SW480 (cell line): ENCODE measurements at regions not wholly inside any gene's neighbourhood (a gene's known extent, or its start where the extent isn't known, plus 50 kb on each side); places are given as distances from the start of the nearest gene placed in this dataset.
"Not testable (repeated sequence)": the region's sequence is repeated elsewhere in the genome, so short reads cannot be mapped to it uniquely, and the experiment has no call there.

Experiments used
- DNase-seq: peaks from one replicate; pipeline ENCODE4 v3.0.0-alpha.2; 2016; ENCODE audit warnings: low spot score

GRCh38 chr6:93183531-93183972 is 235.8 kb downstream of the EPHA7 start:
- no peak for DNase-seq

- DNase-seq = no peak
Measured at GRCh38 chr6:93182938-93183479, 236.3 kb downstream of the EPHA7 start.

DNA sequence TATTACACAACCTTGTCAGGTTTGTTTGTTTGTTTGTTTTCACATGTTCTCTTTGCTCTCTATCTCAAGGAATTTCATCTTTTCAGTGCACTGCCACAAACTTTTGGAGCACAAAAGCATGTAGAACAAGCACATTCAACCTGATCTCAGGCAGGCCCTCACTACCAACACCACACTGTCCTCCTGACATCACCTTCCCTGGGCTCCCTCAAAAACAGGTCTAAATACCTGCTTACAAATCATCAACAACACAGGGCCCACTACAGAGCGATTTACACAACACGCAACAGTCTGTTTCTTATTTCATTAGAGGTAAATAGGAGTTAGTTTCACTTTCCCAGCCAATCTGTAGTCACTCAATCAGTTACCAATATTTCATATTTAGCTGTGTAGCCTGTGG is 241.4 kb downstream of the EPHA7 start:
- DNase-seq = no peak

GRCh38 chr6:93177438-93177837 is 241.9 kb downstream of the EPHA7 start:
- DNase-seq = no peak

- DNase-seq = no peak
Measured at GRCh38 chr6:93176070-93176469, 243.3 kb downstream of the EPHA7 start.

DNA sequence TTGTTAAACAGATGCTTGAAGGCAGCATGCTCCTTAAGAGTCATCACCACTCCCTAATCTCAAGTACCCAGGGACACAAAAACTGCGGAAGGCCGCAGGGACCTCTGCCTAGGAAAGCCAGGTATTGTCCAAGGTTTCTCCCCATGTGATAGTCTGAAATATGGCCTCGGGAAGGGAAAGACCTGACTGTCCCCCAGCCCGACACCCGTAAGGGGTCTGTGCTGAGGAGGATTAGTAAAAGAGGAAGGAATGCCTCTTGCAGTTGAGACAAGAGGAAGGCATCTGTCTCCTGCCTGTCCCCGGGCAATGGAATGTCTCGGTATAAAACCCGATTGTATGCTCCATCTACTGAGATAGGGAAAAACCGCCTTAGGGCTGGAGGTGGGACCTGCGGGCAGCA is 245.8 kb downstream of the EPHA7 start:
- DNase-seq = not testable (repeated sequence)

DNA sequence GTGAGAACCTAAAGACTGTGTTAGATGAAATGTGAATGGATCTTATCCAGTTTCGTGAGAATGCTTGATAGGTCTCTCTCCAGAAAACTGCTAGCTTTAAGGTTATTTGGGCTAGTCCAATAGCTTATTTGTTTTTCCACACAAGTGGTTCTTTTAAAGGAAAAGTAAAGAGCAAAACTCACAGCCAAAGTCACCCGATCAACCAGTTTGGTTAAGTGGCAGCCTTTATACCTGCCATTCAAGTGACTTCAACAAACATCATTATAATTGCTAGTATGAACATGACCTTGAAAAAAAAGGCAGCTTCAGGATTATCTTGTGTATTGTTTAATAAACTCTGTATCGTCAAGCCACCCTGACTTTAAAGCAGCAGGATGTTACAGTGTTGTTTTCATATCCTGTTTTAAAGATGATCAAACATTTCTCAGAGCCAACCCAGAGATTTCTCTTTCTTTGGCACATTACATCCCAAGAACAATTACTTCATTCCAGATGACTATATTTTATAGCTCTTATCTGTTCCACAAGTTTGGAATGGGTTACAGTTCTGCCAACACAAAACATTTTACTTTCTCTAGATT is 253.4 kb downstream of the EPHA7 start:
- DNase-seq = no peak

DNA sequence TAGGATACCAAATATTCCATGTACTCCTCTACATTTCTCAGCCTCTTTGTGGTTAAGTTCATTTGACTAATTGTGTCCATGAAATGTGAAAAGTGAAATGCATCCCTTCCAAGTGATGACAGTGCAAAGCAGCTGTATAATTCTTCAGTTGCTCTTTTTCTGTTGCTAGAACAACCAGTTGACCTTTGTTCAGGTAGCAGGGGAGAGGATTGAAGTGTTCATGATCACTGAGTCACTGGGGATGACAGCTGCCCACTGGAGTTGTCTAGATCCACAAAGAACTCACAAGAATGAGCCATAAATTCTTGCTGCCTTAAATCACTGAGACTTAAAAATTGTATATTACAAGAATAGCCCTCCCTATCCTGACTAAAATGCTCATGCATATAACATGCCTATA is 254.6 kb downstream of the EPHA7 start:
- DNase-seq = peak; percentile 2

DNA sequence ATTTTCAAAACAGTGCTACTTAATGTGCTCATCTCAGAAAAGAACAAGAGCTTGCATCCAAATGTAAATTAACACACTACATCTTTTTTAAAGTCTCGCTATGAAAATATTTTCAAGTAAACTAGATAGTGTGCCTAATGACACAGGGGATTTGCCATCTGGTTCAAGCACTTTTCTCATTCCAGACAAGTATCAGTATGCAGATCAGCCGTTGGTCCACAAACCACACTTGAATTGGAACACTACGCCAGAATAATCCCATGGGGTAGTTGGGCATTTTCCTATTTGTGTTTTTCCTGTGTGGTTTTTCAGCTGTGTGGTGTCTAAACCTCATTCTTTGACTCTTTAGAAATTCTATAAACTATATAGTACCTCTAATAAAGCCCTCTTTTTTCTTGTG is 256.2 kb downstream of the EPHA7 start:
- DNase-seq = no peak

DNA sequence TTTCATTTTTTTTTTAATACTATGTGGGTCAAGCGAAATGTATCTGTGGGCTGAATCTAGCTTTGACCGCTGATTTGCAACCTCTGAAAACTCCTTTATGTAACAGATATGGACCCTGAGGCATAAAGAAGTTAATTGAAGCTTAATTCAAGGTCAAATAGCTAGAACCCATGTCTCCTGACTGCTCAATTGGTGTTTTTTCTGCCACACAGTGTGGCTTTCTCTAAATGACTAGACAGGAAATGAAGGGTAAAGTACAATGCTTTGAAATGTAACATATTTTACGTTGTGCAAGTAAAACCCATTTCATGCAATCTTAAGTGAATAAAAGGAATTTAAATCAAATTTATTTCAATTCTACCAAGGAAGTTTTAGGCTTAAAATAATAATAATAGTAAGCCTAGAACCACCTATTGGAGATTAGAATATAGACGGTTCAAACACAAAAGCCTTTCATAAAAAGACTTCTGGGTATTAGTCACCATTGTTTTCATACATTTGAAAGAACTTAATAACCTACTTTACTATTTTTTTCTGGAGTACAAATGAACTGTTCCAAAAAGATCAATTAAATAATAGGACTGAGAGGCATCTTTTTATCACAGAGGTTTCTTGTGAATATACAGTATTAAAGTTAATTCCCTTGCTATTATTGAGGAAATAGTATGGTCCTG is 279.8 kb downstream of the EPHA7 start:
- DNase-seq = no peak

DNA sequence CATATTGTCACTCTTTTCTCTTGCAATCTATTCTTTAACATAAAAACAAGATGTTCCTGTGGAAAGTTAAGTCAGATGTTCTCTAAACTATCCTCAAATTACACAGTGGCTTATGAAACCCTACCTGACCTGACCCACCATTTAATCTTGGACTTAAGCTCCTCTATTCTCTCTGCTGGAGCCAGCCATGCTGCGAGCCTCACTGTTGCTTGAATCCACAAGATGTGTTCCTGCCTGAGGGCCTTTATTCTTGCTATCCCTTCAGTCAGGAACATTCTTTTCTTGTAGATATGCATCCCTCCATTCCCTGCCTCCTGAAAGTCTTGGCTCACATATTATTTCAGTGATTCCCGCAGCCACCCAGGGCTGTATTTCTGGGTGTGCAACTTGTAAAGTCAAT is 283.2 kb downstream of the EPHA7 start:
- DNase-seq = no peak

DNA sequence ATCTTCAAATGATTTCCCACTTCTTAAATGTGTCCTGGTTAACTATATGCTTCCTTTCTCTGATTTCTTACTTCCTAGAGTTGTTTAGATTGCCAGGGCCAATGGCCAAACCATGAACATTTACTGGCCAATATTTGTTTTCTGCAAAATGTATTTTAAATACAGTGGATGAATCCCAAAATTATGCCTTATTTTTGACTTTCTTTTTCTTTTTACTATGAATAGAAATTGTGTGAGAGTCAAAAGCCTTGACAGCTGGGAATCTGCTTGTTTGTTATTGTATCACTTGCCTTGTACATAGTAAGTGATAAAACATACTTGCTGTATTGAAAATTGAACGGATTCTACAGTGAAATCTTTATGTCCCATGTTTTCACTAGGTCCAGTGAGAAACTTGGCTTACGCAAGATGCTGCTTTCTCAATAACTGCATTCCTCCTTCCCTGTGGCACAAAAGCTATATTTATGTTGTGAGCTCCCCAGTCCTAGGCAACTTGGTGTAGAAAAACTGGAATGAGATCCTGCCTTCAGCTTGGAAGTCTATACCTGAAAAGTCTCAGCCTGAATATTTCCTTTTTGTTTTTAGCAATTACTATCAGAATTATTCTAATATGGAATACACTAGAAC is 295.2 kb downstream of the EPHA7 start:
- no peak for DNase-seq

DNA sequence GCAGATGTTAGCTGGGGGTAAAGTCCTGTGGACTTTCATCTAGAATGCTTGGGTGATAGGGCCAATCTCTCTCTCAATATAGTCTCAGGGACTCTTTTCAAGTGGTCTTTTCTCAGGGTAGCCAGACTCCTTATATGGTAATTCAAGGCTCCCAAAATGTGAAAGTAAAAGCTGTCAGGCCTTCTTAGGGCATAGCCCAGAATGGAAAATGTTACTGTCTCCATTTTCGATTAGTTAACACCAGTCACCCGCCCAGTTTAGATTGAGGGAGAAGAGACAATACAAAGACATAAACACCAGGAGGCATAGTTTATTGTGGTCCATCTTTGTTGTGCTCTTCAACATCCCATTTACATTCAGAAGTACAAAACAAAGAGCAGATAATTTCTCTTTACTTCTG is 295.8 kb downstream of the EPHA7 start:
- no peak for DNase-seq

DNA sequence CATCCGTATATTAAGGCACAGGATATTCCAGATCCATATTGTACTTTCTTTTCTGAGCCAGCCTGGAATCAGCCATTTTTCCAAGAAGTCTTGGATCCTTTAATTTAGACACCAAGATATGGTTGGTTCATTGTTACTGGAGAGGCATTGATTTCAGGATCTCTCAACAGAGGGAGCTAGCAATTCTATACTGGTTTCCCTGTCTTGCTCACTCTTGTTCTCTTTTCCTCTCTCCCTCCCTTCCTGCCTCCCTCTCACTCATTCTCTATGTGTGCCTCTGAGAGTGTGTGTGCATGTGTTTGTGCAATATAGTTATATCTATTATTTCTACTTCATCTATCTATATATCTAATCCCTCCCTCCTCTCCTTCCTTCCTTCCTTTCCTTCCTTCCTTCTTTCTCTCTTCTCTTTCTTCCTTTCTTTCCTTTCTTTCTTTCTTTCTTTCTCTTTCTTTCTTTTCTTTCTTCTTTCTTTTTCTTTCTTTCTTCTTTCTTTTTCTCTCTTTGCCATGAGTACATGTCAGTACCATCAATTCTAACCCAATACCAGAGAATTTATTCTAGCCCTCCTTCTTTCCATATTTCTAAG is 299.1 kb downstream of the EPHA7 start:
- DNase-seq = no peak

DNA sequence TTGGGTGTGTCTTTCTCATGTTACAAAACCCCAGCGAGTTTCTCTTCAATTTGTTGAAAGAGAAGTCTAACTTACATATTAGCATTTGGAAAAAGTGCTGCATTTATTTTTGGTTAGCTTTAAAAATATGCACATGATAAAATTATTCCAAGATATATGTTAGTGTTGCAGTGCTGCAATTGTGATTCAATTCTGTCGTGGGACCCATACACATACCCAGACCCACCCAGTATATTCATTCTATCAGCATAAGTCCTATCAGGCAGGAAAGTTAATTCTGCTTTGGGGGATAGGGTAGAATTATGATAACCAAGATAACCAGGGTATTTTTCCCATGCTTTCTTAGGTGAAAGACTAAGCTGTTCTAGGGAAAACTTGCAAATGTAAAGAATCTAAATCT is 313.5 kb downstream of the EPHA7 start:
- DNase-seq = no peak

- DNase-seq = no peak
Measured at GRCh38 chr6:93105017-93105416, 314.3 kb downstream of the EPHA7 start.

- DNase-seq = no peak
Measured at GRCh38 chr6:93104195-93104817, 315.1 kb downstream of the EPHA7 start.

GRCh38 chr6:93088621-93089501 is 330.5 kb downstream of the EPHA7 start:
- DNase-seq = no peak

DNA sequence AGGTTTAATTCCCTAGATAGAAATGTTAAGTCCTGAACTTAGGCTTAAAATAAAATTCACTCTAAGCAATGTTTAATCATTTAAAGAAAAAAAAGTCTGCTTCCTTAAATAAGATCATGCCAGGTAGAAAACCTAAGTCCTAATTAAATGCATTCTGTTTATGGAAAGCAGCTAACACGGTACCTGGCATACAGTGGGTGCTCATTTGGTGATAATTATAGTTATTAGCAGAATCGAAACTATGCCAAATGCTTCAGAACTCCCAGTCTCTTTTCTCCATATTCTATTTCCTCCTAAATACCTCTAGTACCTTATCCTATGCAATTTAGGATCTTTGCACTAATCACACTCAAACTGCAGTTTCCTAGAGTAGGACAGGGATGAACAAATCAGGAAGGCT is 331.8 kb downstream of the EPHA7 start:
- no peak for DNase-seq

DNA sequence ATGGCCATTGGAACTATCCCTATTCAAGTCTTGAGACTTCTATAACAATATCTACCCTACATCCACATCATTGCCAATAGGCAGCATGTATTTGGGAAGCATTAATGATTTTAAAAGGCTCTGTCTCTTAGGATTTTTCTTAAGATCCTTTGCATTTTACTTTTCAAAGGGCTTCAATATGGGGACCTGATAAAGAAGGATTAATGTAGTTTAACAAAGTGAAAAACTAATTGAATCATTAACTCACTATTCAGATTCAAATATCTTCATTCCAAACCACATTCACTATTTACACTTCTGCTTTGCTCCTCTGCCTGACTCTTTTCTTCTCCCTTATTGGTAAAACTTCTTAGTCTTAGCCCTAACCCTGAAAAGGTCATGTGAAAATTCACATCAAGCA is 333.0 kb downstream of the EPHA7 start:
- DNase-seq = no peak
